ENCODE measurements at regions not wholly inside any gene's neighbourhood (a gene's known extent, or its start where the extent isn't known, plus 50 kb on each side); places are given as distances from the start of the nearest gene placed in this dataset.
"Not testable (repeated sequence)": the region's sequence is repeated elsewhere in the genome, so short reads cannot be mapped to it uniquely, and the experiment has no call there.

GRCh38 chr4:17020451-17020850 is 122.0 kb upstream of the LDB2 start:
- DNase-seq (ENCODE audit: low spot score in 2 of 2) = no peak
- H3K36me3 ChIP-seq = no peaks in the 10 kb centered on the region
- H3K9me3 ChIP-seq = no peaks in the 10 kb centered on the region
- H3K4me3 ChIP-seq = no peak overlapping the region
- no peaks in the 10 kb centered on the region for H3K4me1 ChIP-seq
- H3K27ac ChIP-seq = no peak overlapping the region
- H3K27me3 ChIP-seq = no peaks in the 10 kb centered on the region
- TF ChIP-seq POLR2AphosphoS5 (IDR thresholded peaks at IDR 0.05) (no peak), POLR2A (IDR thresholded peaks at IDR 0.05) (no peak), CTCF (IDR thresholded peaks at IDR 0.05) (no peak)
- intact Hi-C loops (cut with DNase I; ENCODE audit: low total_unique reads) = no loop called here

- H3K27me3 ChIP-seq; H3K27ac ChIP-seq; H3K4me1 ChIP-seq; H3K36me3 ChIP-seq; intact Hi-C loops (cut with DNase I; ENCODE audit: low total_unique reads); DNase-seq (ENCODE audit: low spot score in 2 of 2); H3K9me3 ChIP-seq; H3K4me3 ChIP-seq: not testable (repeated sequence)
Observed at GRCh38 chr4:17018621-17019020, 120.2 kb upstream of the LDB2 start.

- intact Hi-C loops (cut with DNase I; ENCODE audit: low total_unique reads) = no loop called here
- no peak overlapping the region for H3K4me3 ChIP-seq
- TF ChIP-seq POLR2A (IDR thresholded peaks at IDR 0.05) (no peak), CTCF (IDR thresholded peaks at IDR 0.05) (no peak), POLR2AphosphoS5 (IDR thresholded peaks at IDR 0.05) (no peak)
- H3K4me1 ChIP-seq = no peaks in the 10 kb centered on the region
- H3K27ac ChIP-seq = no peak overlapping the region
- H3K9me3 ChIP-seq = no peaks in the 10 kb centered on the region
- H3K27me3 ChIP-seq = no peaks in the 10 kb centered on the region
- DNase-seq (ENCODE audit: low spot score in 2 of 2) = no peak
- no peaks in the 10 kb centered on the region for H3K36me3 ChIP-seq
Observed at GRCh38 chr4:17018013-17018412, 119.6 kb upstream of the LDB2 start.

GRCh38 chr4:17013382-17014006 is 115.0 kb upstream of the LDB2 start:
- intact Hi-C loops (cut with DNase I; ENCODE audit: low total_unique reads) = no loop called here

GRCh38 chr4:17012451-17012850 is 114.0 kb upstream of the LDB2 start:
- Histone ChIP-seq H3K27ac (no peak overlapping the region), H3K4me3 (no peak overlapping the region), H3K4me1 (no peaks in the 10 kb centered on the region), H3K9me3 (no peaks in the 10 kb centered on the region), H3K27me3 (no peaks in the 10 kb centered on the region), H3K36me3 (no peaks in the 10 kb centered on the region)
- TF ChIP-seq POLR2A (IDR thresholded peaks at IDR 0.05) = no peak
- no peak for TF ChIP-seq CTCF (IDR thresholded peaks at IDR 0.05)
- no peak for TF ChIP-seq POLR2AphosphoS5 (IDR thresholded peaks at IDR 0.05)
- no peak for DNase-seq (ENCODE audit: low spot score in 2 of 2)
- intact Hi-C loops (cut with DNase I; ENCODE audit: low total_unique reads) = no loop called here

More at GRCh38 chr4:17013382-17014006, 115.0 kb upstream of the LDB2 start:
- Histone ChIP-seq H3K36me3 (no peaks in the 10 kb centered on the region), H3K4me3 (no peak overlapping the region), H3K27ac (no peak overlapping the region), H3K27me3 (no peaks in the 10 kb centered on the region), H3K4me1 (no peaks in the 10 kb centered on the region), H3K9me3 (no peaks in the 10 kb centered on the region)
- DNase-seq (ENCODE audit: low spot score in 2 of 2) = no peak
- TF ChIP-seq POLR2A (IDR thresholded peaks at IDR 0.05) = no peak
- no peak for TF ChIP-seq POLR2AphosphoS5 (IDR thresholded peaks at IDR 0.05)
- TF ChIP-seq CTCF (IDR thresholded peaks at IDR 0.05) = no peak

Measured in breast epithelium (tissue), 4 donors.